ENCODE measurements at regions not wholly inside any gene's neighbourhood (a gene's known extent, or its start where the extent isn't known, plus 50 kb on each side); places are given as distances from the start of the nearest gene placed in this dataset.

- H2BK15ac ChIP-seq (ENCODE audit: low read depth, low read length): no peak overlapping the region
- H3K23ac ChIP-seq (ENCODE audit: insufficient read length, low read depth, low read length): no peak overlapping the region
- H3K27me3 ChIP-seq (ENCODE audit: insufficient read depth, low read length): peaks cover 25% of the 10 kb centered on the region
- no peaks in the 10 kb centered on the region for H3K4me1 ChIP-seq (ENCODE audit: insufficient read depth, low read length)
- no peak overlapping the region for H3K56ac ChIP-seq (ENCODE audit: insufficient read length, low read depth, low read length)
- DNase-seq: peak; percentile 31
- H4K91ac ChIP-seq (ENCODE audit: insufficient read length, low read depth, low read length): no peak overlapping the region
- H3K79me2 ChIP-seq (ENCODE audit: insufficient read depth, low read length): no peaks in the 10 kb centered on the region
- no peak overlapping the region for H3K4me2 ChIP-seq (ENCODE audit: insufficient read depth, insufficient read length, low read length)
- no peak overlapping the region for H2AK5ac ChIP-seq (ENCODE audit: insufficient read length, low read length)
- no peak overlapping the region for H4K8ac ChIP-seq (replicated peaks; ENCODE audit: insufficient read length, low read depth, low read length)
- peaks cover 19% of the 10 kb centered on the region for H3K9me3 ChIP-seq (ENCODE audit: control insufficient read depth, low read depth, low read length)
- H3K9me3 Mint-ChIP-seq: peaks cover 67 to 72% of the 10 kb centered on the region in 2 experiments
- no peak overlapping the region for H2BK120ac ChIP-seq (ENCODE audit: low read depth, low read length, poor library complexity, severe bottlenecking)
- H3K36me3 Mint-ChIP-seq (ENCODE audit: insufficient read depth in 1 of 3, low read depth in 3 of 3): no peaks in the 10 kb centered on the region; a peak in 2 of 7 replicates
- no peaks in the 10 kb centered on the region for H4K20me1 ChIP-seq (ENCODE audit: control insufficient read depth, insufficient read depth, insufficient read length)
- no peak overlapping the region for H3K27ac ChIP-seq (ENCODE audit: insufficient read length, low read depth, low read length)
- H2BK5ac ChIP-seq (ENCODE audit: insufficient read length, low read length): no peak overlapping the region
- H3K79me1 ChIP-seq (ENCODE audit: insufficient read depth, low read depth, low read length, poor library complexity, severe bottlenecking): no peaks in the 10 kb centered on the region
- no peak overlapping the region for H4K5ac ChIP-seq (ENCODE audit: insufficient read length, low read depth, low read length)
- no peak overlapping the region for H3K27ac Mint-ChIP-seq
- no peak overlapping the region for H2BK12ac ChIP-seq (ENCODE audit: insufficient read length, low read depth, low read length)
- H2AFZ ChIP-seq (ENCODE audit: low read length): no peak overlapping the region
- no peak overlapping the region for H3T11ph ChIP-seq (ENCODE audit: low read length)
- H3K4ac ChIP-seq (ENCODE audit: low read depth, low read length): no peak overlapping the region
- TF ChIP-seq CTCF (conservative IDR thresholded peaks at IDR 0.05): no peak
- H3K4me3 Mint-ChIP-seq: no peak overlapping the region
- H3K14ac ChIP-seq (ENCODE audit: insufficient read depth, low read length): no peak overlapping the region
- peaks cover 100% of the 10 kb centered on the region for H3K27me3 Mint-ChIP-seq (ENCODE audit: low read depth)
- no peak overlapping the region for H2BK20ac ChIP-seq (ENCODE audit: low read depth, low read length, poor library complexity, severe bottlenecking)
- WGBS (ENCODE audit: extremely low coverage, insufficient read length, low lambda C conversion rate): no CpG with 5 or more reads among the region's 5 CpGs
- H3K4me1 Mint-ChIP-seq: peaks cover 7 to 10% of the 10 kb centered on the region in 2 experiments
- no peak overlapping the region for H3K18ac ChIP-seq (ENCODE audit: insufficient read length, low read depth, low read length)
- no peaks in the 10 kb centered on the region for H3K23me2 ChIP-seq (ENCODE audit: insufficient read length, low read depth, low read length, poor library complexity, severe bottlenecking)
- no peak overlapping the region for H3K9ac ChIP-seq (ENCODE audit: extremely low read depth, insufficient read length, low read length)
Measured at GRCh38 chrX:120813982-120814381, 61.7 kb downstream of the CT47B1 start.
